ENCODE measurements at regions not wholly inside any gene's neighbourhood (a gene's known extent, or its start where the extent isn't known, plus 50 kb on each side); places are given as distances from the start of the nearest gene placed in this dataset.

- TF ChIP-seq POLR2AphosphoS5 (IDR thresholded peaks at IDR 0.05; ENCODE audit: low read depth, low read length): no peak
- no peak for TF ChIP-seq POLR2A (IDR thresholded peaks at IDR 0.05; ENCODE audit: low read depth, low read length)
Observed at GRCh38 chr4:178838776-178839175, 1396.5 kb upstream of the AGA start.
